BE2C (cell line): ENCODE measurements at regions not wholly inside any gene's neighbourhood (a gene's known extent, or its start where the extent isn't known, plus 50 kb on each side); places are given as distances from the start of the nearest gene placed in this dataset.

Source experiments
- DNase-seq: peaks from one replicate; pipeline ENCODE4 v3.0.0-alpha.2; 2020
- H3K27me3 ChIP-seq: fragments of 250-450 bp; sonication (Bioruptor Pico); 2 replicates; pipeline ENCODE4 v1.5.1; 2020; ENCODE audit warnings: mild to moderate bottlenecking
- H3K36me3 ChIP-seq: fragments of 250-450 bp; sonication (Bioruptor Pico); 2 replicates; pipeline ENCODE4 v1.5.1; 2020; ENCODE audit warnings: mild to moderate bottlenecking
- H3K4me1 ChIP-seq: fragments of 250-450 bp; sonication (Bioruptor Pico); 2 replicates; pipeline ENCODE4 v1.5.1; 2020
- H3K4me3 ChIP-seq: 2 replicates; pipeline ENCODE4 v1.5.1; 2011; ENCODE audit warnings: low read depth, low read length
- H3K9me3 ChIP-seq: fragments of 250-450 bp; sonication (Bioruptor Pico); 2 replicates; pipeline ENCODE4 v1.5.1; 2020
- CTCF ChIP-seq: IDR thresholded peaks from 2 replicates; pipeline ENCODE4 v1.5.1; 2012; ENCODE audit warnings: mild to moderate bottlenecking, low read depth, low read length

GRCh38 chr5:68771732-68772131, 322.1 kb upstream of the SLC30A5 start:
- H3K4me3 ChIP-seq = no peak overlapping the region
- TF ChIP-seq CTCF = no peak
- no peaks in the 10 kb centered on the region for H3K36me3 ChIP-seq
- H3K27me3 ChIP-seq = no peaks in the 10 kb centered on the region
- no peak for DNase-seq
- no peaks in the 10 kb centered on the region for H3K9me3 ChIP-seq
- H3K4me1 ChIP-seq = peaks cover 4% of the 10 kb centered on the region; the same call in 1 of the 2 replicates

DNA sequence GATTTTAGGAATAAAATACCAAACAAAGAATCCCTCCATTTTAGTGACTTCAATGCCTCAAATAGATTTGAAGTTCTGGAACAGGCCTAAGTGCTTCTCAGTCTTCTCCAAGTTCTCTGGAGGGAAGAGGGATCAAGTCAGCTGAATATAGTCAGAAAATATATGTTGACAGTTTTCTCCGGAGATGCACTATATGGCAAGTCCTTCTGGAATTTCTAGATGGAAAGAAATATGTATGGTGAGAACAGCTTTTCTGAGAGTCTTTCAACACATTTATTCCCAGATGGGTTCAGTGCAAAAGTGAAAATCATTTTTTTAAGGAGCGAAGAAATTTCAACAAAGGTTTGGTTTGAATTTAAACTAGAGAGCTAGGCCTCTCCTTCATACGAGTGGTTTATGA, 317.4 kb upstream of the SLC30A5 start:
- no peak for TF ChIP-seq CTCF
- H3K9me3 ChIP-seq = no peaks in the 10 kb centered on the region
- no peaks in the 10 kb centered on the region for H3K27me3 ChIP-seq

DNA sequence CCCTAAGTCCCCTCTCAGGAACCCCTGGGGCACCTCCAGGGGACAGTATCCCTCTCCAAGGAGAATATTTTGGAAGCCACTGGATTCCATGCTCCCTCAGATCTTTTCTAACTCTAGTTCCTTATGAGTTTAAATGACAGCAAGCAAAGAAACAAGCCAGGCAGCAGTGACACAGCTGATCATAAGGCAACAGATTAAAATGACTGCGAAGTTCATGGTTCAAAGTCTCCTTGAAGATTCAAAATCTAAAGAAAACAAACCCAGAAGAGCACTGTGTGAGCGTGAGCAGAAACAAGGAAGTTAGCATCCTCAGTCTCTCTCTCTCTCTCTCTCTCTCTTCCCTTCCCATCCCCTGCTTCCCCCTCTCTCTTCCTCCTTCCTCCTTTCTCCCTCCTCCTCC, 316.7 kb upstream of the SLC30A5 start:
- H3K27me3 ChIP-seq = no peaks in the 10 kb centered on the region
- H3K4me3 ChIP-seq = no peak overlapping the region
- no peaks in the 10 kb centered on the region for H3K36me3 ChIP-seq
- TF ChIP-seq CTCF = no peak
- DNase-seq = no peak
- H3K9me3 ChIP-seq = no peaks in the 10 kb centered on the region
- peaks cover 8% of the 10 kb centered on the region for H3K4me1 ChIP-seq

More for the DNA sequence above, 317.4 kb upstream of the SLC30A5 start:
- DNase-seq = no peak
- no peaks in the 10 kb centered on the region for H3K36me3 ChIP-seq
- no peak overlapping the region for H3K4me3 ChIP-seq
- H3K4me1 ChIP-seq = peaks cover 8% of the 10 kb centered on the region

- Histone ChIP-seq H3K4me3 (no peak overlapping the region), H3K36me3 (no peaks in the 10 kb centered on the region), H3K4me1 (peaks cover 8% of the 10 kb centered on the region), H3K27me3 (no peaks in the 10 kb centered on the region), H3K9me3 (no peaks in the 10 kb centered on the region)
- TF ChIP-seq CTCF = no peak
- no peak for DNase-seq
Observed at GRCh38 chr5:68778484-68778883, 315.3 kb upstream of the SLC30A5 start.

- H3K9me3 ChIP-seq = no peaks in the 10 kb centered on the region
- TF ChIP-seq CTCF = no peak
- H3K36me3 ChIP-seq = no peaks in the 10 kb centered on the region
- H3K4me3 ChIP-seq = no peak overlapping the region
- DNase-seq = no peak
- peaks cover 4% of the 10 kb centered on the region for H3K4me1 ChIP-seq
- no peaks in the 10 kb centered on the region for H3K27me3 ChIP-seq
Observed at GRCh38 chr5:68780299-68780955, 313.4 kb upstream of the SLC30A5 start.

GRCh38 chr5:68793074-68793473, 300.7 kb upstream of the SLC30A5 start:
- no peak for TF ChIP-seq CTCF
- DNase-seq = no peak
- no peaks in the 10 kb centered on the region for H3K9me3 ChIP-seq

More at GRCh38 chr5:68793074-68793473, 300.7 kb upstream of the SLC30A5 start:
- Histone ChIP-seq H3K4me3 (no peak overlapping the region), H3K4me1 (no peaks in the 10 kb centered on the region), H3K27me3 (no peaks in the 10 kb centered on the region), H3K36me3 (no peaks in the 10 kb centered on the region)
